GM18499 (cell line): ENCODE measurements at regions not wholly inside any gene's neighbourhood (a gene's known extent, or its start where the extent isn't known, plus 50 kb on each side); places are given as distances from the start of the nearest gene placed in this dataset.
A peak's percentile ranks its signal among the peaks of the same experiment; 100 is the strongest.
"Not testable (repeated sequence)": the region's sequence is repeated elsewhere in the genome, so short reads cannot be mapped to it uniquely, and the experiment has no call there.

Experiments
- ATAC-seq: cut with Tn5 transposase; IDR thresholded peaks from one replicate; pipeline ENCODE4 v1.9.1; 2021; ENCODE audit warnings: moderate number of reproducible peaks; ENCODE audit not compliant: insufficient read depth, unreplicated experiment

- ATAC-seq, result no peak
Measured at GRCh38 chr5:160479220-160479619, 57.6 kb downstream of the PTTG1 start.

DNA sequence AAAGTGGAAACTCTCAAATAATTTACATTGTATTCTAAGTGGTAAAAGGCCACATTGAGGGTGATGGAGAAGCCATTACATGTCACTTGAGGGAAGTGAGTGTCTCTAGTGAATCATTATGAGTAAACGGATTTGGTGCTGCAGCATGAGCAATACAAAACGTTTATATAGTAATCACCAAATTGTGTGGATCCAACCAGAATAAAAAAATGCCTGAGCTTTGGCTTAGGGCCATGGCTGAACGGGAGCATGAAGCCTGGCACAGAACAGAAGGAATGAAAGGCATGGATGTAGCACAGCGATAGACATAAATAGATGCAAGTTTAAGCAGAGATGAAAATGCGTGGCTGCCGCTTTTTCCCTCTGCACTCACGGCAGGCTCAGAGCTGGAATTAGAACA, 58.3 kb downstream of the PTTG1 start:
- no peak for ATAC-seq

DNA sequence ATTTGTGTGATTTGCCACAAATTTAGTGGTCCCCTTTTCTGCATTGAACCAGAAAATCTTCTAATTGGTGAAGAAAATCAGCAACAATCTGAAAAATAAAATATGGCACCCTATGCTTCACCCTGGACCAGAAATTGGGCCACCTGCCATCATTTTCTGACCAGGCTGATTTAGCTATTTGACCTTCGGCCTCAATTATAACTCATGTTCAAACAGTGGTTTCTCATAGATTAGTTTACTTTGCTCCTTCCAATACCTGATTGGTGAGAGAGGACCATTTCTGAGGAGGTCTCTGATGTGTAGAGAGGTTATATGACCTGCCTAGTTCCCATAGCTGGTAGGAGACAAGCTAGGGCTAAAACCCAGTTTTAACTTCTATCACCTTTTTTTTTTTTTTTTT, 59.0 kb downstream of the PTTG1 start:
- ATAC-seq, result no peak

DNA sequence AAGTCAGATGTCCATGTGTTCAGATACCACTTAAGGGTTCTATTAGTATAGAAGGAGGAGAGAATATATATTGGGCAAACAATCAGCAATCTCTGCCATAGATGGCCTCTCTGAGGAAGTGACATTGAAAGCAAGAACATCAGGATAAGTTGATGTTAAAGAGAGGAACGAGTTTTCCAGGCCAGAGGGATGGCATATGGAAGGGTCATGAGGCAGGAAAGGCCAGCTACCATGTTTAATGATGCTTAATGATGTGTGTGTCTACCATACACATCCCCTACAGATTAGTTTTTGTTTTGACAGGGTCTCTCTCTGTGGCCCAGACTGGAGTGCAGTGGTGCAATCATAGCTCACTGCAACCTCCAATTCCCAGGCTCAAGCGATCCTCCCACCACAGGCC, 63.0 kb downstream of the PTTG1 start:
- ATAC-seq, result no peak

- no peak for ATAC-seq
Measured at GRCh38 chr5:160485364-160485969, 63.8 kb downstream of the PTTG1 start.

DNA sequence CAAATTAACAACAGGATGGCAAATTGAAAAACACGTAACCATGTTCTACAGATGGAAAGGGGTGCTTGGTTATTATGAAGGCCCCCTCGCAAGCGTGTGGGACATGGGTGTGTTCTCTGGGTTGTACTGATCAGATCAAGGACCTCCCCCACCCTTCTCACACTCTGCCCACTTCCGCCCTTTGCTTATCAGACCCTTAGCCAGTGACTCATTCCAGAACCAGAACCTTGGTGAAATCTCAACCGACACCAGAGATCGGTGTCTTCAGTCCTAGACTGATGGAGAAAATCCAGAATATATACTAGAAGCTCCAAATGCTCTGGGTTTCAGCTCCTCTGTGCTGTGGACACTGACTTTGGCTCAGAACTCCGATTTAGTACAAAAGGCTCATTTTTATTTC, 64.9 kb downstream of the PTTG1 start:
- no peak for ATAC-seq

DNA sequence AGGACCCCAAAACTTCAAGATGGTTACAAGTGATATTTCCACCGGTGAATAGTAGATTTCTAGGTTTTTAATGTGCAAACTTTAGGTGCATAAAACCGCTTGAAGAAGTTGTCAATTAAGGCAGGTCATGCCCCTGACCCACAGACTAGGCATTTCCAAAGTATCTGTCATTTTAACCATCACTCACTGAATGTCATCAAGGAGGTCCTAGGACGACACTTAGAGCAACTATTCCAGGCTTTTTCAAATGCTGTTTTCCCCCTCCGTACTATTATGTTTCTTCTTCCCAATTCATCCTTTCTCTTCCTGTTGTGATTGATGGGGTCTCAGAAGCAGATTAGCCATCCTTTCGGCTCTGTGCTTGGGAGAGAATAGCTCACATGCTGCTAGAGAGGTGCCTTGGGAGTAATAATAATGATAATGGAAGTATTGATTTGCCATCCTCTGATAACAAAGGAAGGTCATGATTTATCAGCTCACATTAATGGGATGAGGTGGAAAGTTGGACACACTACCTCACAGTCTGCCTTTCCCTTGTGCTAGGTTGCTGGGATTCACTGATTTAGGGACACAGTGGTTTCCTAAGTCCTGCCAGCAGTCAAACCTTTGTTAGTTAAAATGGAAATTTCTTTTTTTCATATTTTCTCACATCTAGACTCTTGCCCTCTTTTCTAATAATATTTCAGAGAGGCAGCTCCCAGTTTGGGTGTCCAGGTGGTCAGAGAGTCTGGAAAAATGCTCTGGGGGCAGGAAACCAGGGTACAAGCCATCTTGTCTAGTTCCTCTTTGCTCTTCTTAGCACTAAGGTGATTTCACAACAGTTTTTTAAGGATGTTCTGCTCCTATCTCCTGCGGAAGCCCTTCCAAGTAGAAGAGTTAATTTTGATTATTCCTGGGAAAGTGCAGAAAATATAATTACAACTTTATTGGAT, 67.0 kb downstream of the PTTG1 start:
- ATAC-seq, result no peak

DNA sequence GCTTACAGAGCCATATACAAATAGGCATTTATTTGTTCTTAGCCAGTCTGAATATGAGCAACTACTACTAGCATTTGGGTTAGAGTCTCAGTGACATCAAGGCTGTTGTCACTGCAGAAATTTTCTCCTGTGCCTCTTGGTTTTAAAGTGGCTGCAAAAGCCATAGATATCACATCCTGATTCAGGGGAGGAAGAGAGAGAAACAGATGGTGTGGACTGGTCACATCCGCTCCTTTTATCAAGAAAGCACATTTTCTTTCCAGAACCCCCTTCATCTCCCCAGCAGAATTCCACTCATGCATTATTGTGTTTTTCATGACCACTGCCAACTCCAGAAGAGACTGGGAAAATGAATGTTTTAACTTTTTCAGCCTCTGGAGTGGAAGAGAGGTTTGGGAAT, 69.8 kb downstream of the PTTG1 start:
- no peak for ATAC-seq

- no peak for ATAC-seq
Measured at GRCh38 chr5:160492565-160492964, 70.9 kb downstream of the PTTG1 start.

- no peak for ATAC-seq
Measured at GRCh38 chr5:160493806-160494338, 72.2 kb downstream of the PTTG1 start.

DNA sequence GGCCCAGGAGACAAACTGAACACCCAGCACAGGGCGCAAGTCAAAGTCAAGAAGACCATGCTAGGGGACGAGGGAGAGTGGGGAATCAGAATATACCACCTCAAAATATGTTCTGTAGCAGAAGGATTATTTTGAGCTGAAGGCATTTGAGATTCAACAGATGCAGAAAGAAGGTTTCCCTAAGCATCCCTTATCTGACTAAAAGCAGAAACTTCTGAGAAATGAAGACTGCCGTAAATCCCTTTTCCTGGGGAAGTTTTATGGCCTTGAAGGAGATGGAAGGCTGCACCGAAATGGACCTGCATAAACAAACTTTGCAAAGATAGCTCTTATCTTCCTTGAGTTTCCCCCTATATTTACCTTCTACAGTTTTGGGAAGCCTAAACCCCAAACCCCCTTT, 72.8 kb downstream of the PTTG1 start:
- ATAC-seq, result no peak

GRCh38 chr5:160496334-160496733, 74.7 kb downstream of the PTTG1 start:
- ATAC-seq, result no peak

- ATAC-seq, result no peak
Measured at GRCh38 chr5:160496784-160497183, 75.1 kb downstream of the PTTG1 start.

GRCh38 chr5:160497878-160498277, 76.2 kb downstream of the PTTG1 start:
- ATAC-seq, result no peak

DNA sequence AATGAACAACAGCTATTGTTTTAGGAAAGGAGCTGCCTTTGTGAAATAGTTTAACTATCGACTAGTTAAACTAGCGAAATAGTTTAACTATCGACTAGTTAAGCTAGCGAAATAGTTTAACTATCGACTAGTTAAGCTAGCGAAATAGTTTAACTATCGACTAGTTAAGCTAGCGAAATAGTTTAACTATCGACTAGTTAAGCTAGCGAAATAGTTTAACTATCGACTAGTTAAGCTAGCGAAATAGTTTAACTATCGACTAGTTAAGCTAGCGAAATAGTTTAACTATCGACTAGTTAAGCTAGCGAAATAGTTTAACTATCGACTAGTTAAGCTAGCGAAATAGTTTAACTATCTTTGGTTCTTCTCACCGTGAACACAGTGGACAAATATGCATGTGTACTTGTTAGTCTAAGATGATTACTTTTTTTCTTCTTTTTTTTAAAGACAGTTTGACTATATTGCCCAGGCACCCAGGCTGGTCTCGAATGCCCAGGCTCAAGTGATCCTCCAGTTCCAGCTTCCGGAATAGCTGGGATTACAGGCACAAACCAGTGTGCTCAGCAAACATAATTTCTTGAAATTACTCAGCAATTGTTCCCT, 76.9 kb downstream of the PTTG1 start:
- ATAC-seq, result not testable (repeated sequence)

GRCh38 chr5:160500786-160501779, 79.4 kb downstream of the PTTG1 start:
- no peak for ATAC-seq

DNA sequence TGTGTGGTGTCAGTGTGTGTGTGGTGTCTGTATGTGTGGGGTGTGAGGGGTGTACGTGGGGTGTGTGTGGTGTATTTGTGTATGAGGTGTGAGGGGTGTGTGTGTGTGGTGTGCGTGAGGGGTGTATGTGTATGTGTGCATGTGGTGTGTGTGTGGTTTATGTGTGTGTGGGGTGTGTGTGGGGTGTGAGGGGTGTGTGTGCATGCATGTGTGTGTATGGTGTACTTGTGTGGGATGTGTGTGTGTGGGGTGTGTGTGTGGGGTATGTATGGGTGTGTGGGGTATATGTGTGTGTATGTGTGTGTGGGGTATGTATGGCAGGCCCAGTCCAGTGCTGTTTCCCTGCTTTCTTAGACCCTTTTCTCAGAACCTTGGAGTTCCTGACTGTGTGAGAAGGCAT, 83.3 kb downstream of the PTTG1 start:
- no peak for ATAC-seq

DNA sequence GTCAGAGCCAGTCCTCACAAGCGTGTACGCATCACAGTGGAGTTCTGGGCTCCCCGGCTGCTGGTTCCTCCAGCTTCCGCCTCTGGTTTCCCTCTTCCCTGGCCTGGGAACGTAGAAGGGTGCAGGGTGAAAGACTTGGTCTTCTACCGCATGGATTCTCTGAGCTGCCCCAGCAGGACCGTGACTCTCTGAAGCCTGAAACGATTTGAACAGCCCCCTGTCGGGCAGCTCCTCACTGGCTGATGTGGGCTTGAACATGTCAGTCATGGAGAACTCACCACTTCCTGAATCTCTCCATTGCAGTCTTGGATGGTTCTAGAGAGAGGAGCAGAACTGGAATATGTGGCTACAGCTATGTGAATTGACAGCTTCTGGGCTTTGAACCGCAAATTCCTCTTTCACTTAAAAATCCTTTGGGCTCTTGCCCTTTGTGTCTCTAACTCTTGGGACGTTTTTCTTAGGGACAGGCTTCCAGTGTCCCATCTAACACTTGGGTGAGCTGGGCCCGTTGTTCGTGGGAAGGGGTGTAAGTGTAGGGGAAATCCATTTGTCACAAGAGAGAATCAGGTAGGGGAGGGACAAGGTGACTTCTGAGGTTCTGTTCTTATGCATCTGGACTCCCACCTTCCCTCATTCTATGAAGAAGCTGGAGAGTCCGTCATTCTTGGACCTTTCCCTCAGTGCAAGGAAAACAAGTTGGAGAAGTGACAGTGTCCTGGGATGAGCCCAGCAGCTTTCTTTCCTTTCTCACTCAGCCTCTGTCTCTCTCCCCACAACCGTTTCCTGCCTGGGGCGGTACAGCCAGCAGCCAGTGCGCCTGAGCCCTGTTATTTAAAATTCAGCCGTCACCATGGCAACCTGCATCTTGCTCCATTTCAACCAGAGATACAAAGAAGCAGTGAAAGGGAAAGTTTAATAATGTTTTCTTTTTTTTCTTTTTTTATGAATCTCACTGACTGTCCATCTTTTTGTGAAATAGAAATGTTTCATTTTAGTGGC, 84.7 kb downstream of the PTTG1 start:
- peak; percentile 75 for ATAC-seq

DNA sequence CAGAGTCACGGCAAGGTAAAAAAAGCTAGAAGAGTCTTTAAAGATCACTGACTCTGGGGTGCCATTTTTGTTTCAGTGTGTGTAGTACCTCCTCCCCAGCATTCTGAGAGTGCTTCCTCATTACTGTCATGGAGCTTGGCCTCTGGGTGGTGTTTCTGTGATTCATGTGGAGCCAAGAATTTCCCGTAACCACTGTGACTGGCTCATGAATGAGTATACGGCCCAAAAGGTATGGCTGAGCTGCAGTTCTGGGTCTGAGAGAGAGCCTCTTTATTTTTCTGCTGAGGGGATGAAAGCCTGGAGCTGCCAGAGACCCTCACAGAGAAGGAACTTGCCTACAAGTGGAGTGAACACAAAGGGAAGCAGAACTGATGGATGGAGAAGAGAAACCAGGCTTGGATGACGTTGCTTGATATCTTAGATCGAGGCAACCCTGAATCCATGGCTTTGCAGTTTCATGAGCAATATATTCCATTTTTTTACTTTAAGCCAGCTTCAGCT, 85.6 kb downstream of the PTTG1 start:
- ATAC-seq, result no peak
